Left kidney (tissue), 1 donor: ENCODE measurements at regions not wholly inside any gene's neighbourhood (a gene's known extent, or its start where the extent isn't known, plus 50 kb on each side); places are given as distances from the start of the nearest gene placed in this dataset.

Experiments
- DNase-seq: peaks from one replicate; pipeline ENCODE4 v3.0.0-alpha.2; 2013

DNA sequence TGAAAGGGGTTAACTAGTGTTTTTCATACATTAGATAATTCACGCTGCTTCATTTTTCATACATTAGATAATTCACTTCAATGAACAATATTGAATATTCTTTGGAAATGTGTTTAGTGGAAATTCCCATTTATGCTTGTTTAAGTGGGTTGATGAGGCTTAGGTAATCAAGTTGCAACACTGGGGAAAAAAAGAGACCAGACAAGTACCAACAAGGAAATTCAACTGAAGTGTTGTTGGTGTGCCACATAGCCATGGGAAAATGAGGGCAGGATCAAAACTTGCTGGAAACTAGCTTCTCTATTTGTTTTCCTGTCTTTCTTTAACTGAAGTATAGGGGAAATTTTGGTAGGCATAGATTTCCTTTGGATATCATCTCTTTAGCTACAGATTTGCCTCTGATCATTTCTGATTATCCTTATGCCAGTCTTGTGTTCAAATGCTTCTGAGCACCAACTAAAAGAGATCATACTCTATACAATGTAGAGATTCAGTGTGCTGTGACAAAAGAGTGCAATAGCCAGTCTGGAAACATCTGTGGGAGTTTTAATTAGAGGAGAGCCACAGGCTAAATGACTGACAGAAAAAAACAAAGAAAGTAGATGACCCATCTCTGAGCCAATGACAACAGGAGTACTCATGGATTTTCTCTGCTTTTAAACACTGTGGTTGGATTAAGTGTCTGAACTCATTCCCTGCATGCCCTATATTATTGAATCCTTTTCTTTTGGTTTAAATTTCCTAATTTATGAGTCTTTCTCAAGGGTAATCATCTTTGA is 67.6 kb upstream of the CTSC start:
- DNase-seq: no peak

GRCh38 chr11:88404391-88404790 is 66.9 kb upstream of the CTSC start:
- no peak for DNase-seq

DNA sequence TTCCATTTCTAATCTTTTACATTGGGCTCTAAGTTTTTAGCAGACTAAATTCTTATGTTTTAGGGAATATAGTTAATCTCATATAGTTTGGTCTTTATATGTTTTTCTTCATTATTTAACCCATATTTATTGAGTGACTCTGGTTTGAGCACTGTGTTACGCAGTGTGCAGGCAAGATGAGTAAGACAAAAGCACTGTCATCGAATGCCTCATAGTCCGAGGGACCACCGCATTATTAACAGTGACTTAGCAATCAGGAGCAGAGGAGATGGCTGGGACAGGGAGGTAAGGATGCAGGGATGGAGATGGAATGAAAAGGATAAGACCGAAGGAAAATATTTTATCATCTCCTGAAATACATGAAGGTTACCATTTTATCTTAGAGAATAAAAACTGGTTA is 65.2 kb upstream of the CTSC start:
- DNase-seq: no peak

- no peak for DNase-seq
These were observed 64.7 kb upstream of the CTSC start for GRCh38 chr11:88402192-88402715.

GRCh38 chr11:88398791-88399570 is 61.4 kb upstream of the CTSC start:
- no peak for DNase-seq

DNA sequence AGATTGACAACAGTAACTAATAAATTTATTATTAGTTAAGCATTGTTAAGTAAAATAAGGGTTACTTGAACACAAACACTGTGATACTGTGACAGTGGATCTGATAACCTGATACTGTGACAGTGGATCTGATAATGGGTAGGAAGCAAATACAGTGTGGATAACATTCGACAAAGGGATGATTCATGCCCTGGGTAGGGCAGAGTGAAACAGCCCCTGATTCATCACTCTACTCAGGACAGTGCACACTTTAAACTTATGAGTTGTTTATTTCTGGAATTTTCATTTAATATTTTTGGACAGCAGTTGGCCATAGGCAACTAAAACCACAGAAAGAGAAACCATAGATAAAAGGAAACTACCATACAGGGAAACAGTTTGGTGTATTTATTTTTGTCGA is 60.8 kb upstream of the CTSC start:
- no peak for DNase-seq

GRCh38 chr11:88390254-88390653 is 52.7 kb upstream of the CTSC start:
- DNase-seq: no peak

GRCh38 chr11:88387957-88388356 is 50.4 kb upstream of the CTSC start:
- no peak for DNase-seq
